ENCODE measurements at regions not wholly inside any gene's neighbourhood (a gene's known extent, or its start where the extent isn't known, plus 50 kb on each side); places are given as distances from the start of the nearest gene placed in this dataset.
"Not testable (repeated sequence)": the region's sequence is repeated elsewhere in the genome, so short reads cannot be mapped to it uniquely, and the experiment has no call there.

GRCh38 chr14:105690671-105691070 lies 164.3 kb downstream of the TMEM121 start:
- TF ChIP-seq CTCF (conservative IDR thresholded peaks at IDR 0.05; ENCODE audit: low read depth, low read length) = no peak
- DNase-seq (ENCODE audit: low read depth) = no peak
- no peak overlapping the region for H3K4me3 ChIP-seq (ENCODE audit: low read length)

GRCh38 chr14:105691321-105692109 lies 165.1 kb downstream of the TMEM121 start:
- DNase-seq (ENCODE audit: low read depth); H3K4me3 ChIP-seq (ENCODE audit: low read length): not testable (repeated sequence)

GRCh38 chr14:105692110-105692685 lies 165.8 kb downstream of the TMEM121 start:
- not testable (repeated sequence) for DNase-seq (ENCODE audit: low read depth); H3K4me3 ChIP-seq (ENCODE audit: low read length)

DNA sequence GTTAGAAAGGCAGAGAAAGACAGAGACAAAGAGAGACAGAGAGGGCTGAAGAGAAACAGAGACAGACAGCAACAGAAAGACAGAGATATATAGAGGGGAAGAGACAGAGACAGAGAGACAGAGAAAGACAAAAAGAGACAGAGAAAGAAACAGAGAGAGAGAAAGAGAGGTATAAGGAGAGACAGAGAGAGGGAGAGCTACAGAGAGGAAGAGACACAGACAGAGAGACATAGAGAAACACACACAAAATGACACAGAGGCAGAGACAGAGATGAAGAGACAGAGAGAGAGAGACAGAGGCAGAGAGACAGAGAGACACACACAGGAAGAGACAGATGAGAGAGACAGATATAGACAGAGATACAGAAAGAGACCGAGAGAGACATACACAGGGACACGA lies 168.6 kb downstream of the TMEM121 start:
- DNase-seq (ENCODE audit: low read depth) = no peak
- H3K4me3 ChIP-seq (ENCODE audit: low read length) = no peak overlapping the region
- TF ChIP-seq CTCF (conservative IDR thresholded peaks at IDR 0.05; ENCODE audit: low read depth, low read length) = no peak

GRCh38 chr14:105696388-105696787 lies 170.0 kb downstream of the TMEM121 start:
- H3K4me3 ChIP-seq (ENCODE audit: low read length); DNase-seq (ENCODE audit: low read depth): not testable (repeated sequence)

DNA sequence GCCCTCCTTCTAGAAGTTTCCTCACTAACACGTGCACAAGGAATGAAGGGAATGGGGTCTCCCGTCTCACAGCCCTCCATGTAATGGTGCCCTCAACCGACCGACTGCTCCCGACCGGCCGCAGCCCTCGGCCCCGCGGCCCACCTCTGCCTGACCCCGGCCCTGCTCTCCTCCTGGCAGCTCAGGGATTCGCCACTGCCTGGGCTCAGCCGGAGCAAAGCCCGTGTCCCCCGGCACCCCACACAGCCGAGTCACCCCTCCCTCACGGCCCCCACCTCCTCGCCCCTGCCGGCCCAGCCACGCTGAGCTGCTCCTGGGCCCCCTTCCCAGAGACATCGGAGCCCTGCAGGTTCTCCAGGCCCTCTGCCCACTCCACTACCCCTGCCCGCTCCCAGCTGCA lies 171.0 kb downstream of the TMEM121 start:
- DNase-seq (ENCODE audit: low read depth); H3K4me3 ChIP-seq (ENCODE audit: low read length): not testable (repeated sequence)

DNA sequence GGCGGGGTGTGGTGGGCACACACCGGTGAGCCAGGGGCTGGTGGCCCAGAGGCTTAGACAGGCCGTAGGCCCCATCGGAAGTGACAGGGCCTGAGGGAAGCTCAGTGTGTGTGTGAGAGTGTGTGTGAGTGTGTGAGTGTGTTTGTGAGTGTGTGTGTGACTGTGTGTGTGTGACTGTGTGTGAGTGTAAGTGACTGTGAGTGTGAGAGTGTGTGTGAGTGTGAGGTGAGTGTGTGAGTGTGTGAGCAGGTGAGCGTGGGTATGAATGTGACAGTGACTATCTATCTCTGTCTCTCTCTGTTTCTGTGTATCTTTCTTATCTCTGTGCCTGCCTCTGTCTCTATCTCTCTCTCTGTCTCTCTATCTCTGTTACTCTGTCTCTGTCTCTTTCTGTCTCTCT lies 171.6 kb downstream of the TMEM121 start:
- not testable (repeated sequence) for DNase-seq (ENCODE audit: low read depth); H3K4me3 ChIP-seq (ENCODE audit: low read length)

GRCh38 chr14:105698940-105699556 lies 172.7 kb downstream of the TMEM121 start:
- not testable (repeated sequence) for DNase-seq (ENCODE audit: low read depth); H3K4me3 ChIP-seq (ENCODE audit: low read length)

- not testable (repeated sequence) for DNase-seq (ENCODE audit: low read depth); H3K4me3 ChIP-seq (ENCODE audit: low read length)
Measured at GRCh38 chr14:105699706-105700105, 173.3 kb downstream of the TMEM121 start.

- not testable (repeated sequence) for H3K4me3 ChIP-seq (ENCODE audit: low read length); DNase-seq (ENCODE audit: low read depth)
Measured at GRCh38 chr14:105700146-105700545, 173.8 kb downstream of the TMEM121 start.

- H3K4me3 ChIP-seq (ENCODE audit: low read length) = no peak overlapping the region
- DNase-seq (ENCODE audit: low read depth) = no peak
- no peak for TF ChIP-seq CTCF (conservative IDR thresholded peaks at IDR 0.05; ENCODE audit: low read depth, low read length)
Measured at GRCh38 chr14:105700622-105701288, 174.4 kb downstream of the TMEM121 start.
